Glutamatergic neuron (in vitro differentiated cells): ENCODE measurements at regions not wholly inside any gene's neighbourhood (a gene's known extent, or its start where the extent isn't known, plus 50 kb on each side); places are given as distances from the start of the nearest gene placed in this dataset.

ENCODE experiments used
- DNase-seq: peaks from one replicate; pipeline ENCODE4 v3.0.0; 2022
- H3K27ac Mint-ChIP-seq: one replicate; pipeline ENCODE4 v1.8.0; 2020; ENCODE audit warnings: mild to moderate bottlenecking, mixed read lengths, inconsistent platforms; ENCODE audit not compliant: unreplicated experiment
- H3K27me3 Mint-ChIP-seq: one replicate; pipeline ENCODE4 v1.8.0; 2020; ENCODE audit warnings: mild to moderate bottlenecking, moderate library complexity, mixed read lengths, inconsistent platforms; ENCODE audit not compliant: unreplicated experiment
- H3K36me3 Mint-ChIP-seq: one replicate; pipeline ENCODE4 v1.8.0; 2020; ENCODE audit warnings: mild to moderate bottlenecking, mixed read lengths, inconsistent platforms; ENCODE audit not compliant: unreplicated experiment
- H3K4me1 Mint-ChIP-seq: one replicate; pipeline ENCODE4 v1.8.0; 2020; ENCODE audit warnings: mild to moderate bottlenecking, low read depth, mixed read lengths, inconsistent platforms; ENCODE audit not compliant: unreplicated experiment
- H3K4me3 Mint-ChIP-seq: one replicate; pipeline ENCODE4 v1.8.0; 2020; ENCODE audit warnings: mild to moderate bottlenecking, mixed read lengths, inconsistent platforms; ENCODE audit not compliant: unreplicated experiment
- H3K9me3 Mint-ChIP-seq: one replicate; pipeline ENCODE4 v1.8.0; 2020; ENCODE audit warnings: mild to moderate bottlenecking, moderate library complexity, mixed read lengths, inconsistent platforms; ENCODE audit not compliant: unreplicated experiment
- CTCF ChIP-seq: fragments of 200-600 bp; sonication (generic); IDR thresholded peaks from one replicate; pipeline ENCODE4 v1.5.0; 2021; ENCODE audit not compliant: partially characterized antibody, unreplicated experiment

- TF ChIP-seq CTCF = no peak
- no peaks in the 10 kb centered on the region for H3K27me3 Mint-ChIP-seq
- no peaks in the 10 kb centered on the region for H3K9me3 Mint-ChIP-seq
- peaks cover 10% of the 10 kb centered on the region for H3K4me1 Mint-ChIP-seq
- no peak overlapping the region for H3K4me3 Mint-ChIP-seq
- H3K27ac Mint-ChIP-seq = no peak overlapping the region
- no peak for DNase-seq
- H3K36me3 Mint-ChIP-seq = no peaks in the 10 kb centered on the region
Observed at GRCh38 chr9:19941874-19942273, 153.0 kb upstream of the SLC24A2 start.

GRCh38 chr9:19940811-19941535, 152.1 kb upstream of the SLC24A2 start:
- no peak overlapping the region for H3K27ac Mint-ChIP-seq

GRCh38 chr9:19939734-19940278, 151.0 kb upstream of the SLC24A2 start:
- no peak overlapping the region for H3K4me3 Mint-ChIP-seq
- no peak for DNase-seq
- H3K9me3 Mint-ChIP-seq = no peaks in the 10 kb centered on the region
- no peak for TF ChIP-seq CTCF
- no peak overlapping the region for H3K27ac Mint-ChIP-seq
- H3K4me1 Mint-ChIP-seq = peaks cover 9% of the 10 kb centered on the region
- H3K27me3 Mint-ChIP-seq = peaks cover under 1% of the 10 kb centered on the region
- no peaks in the 10 kb centered on the region for H3K36me3 Mint-ChIP-seq

More at GRCh38 chr9:19940811-19941535, 152.1 kb upstream of the SLC24A2 start:
- no peaks in the 10 kb centered on the region for H3K36me3 Mint-ChIP-seq
- TF ChIP-seq CTCF = no peak
- H3K4me3 Mint-ChIP-seq = no peak overlapping the region
- no peaks in the 10 kb centered on the region for H3K9me3 Mint-ChIP-seq
- H3K4me1 Mint-ChIP-seq = peaks cover 9% of the 10 kb centered on the region
- no peak for DNase-seq
- no peaks in the 10 kb centered on the region for H3K27me3 Mint-ChIP-seq

- TF ChIP-seq CTCF = no peak
- peaks cover 3% of the 10 kb centered on the region for H3K27me3 Mint-ChIP-seq
Observed at GRCh38 chr9:19938990-19939733, 150.3 kb upstream of the SLC24A2 start.

GRCh38 chr9:19937121-19937520, 148.3 kb upstream of the SLC24A2 start:
- Mint-ChIP-seq H3K4me1 (peaks cover 11% of the 10 kb centered on the region), H3K27me3 (peaks cover 3% of the 10 kb centered on the region), H3K4me3 (no peak overlapping the region), H3K36me3 (no peaks in the 10 kb centered on the region), H3K9me3 (no peaks in the 10 kb centered on the region), H3K27ac (no peak overlapping the region)
- DNase-seq = no peak
- TF ChIP-seq CTCF = no peak

More at GRCh38 chr9:19938990-19939733, 150.3 kb upstream of the SLC24A2 start:
- Mint-ChIP-seq H3K27ac (no peak overlapping the region), H3K9me3 (no peaks in the 10 kb centered on the region), H3K4me3 (no peak overlapping the region), H3K36me3 (no peaks in the 10 kb centered on the region), H3K4me1 (peaks cover 11% of the 10 kb centered on the region)
- no peak for DNase-seq
